CD4-positive, alpha-beta T cell treated with Interleukin-1 beta for 1 hour (primary cell): ENCODE measurements at regions not wholly inside any gene's neighbourhood (a gene's known extent, or its start where the extent isn't known, plus 50 kb on each side); places are given as distances from the start of the nearest gene placed in this dataset.

Experiments used
- DNase-seq, 2 donors: peaks; one replicate each; pipeline ENCODE4 v3.0.0-alpha.2; 2020 to 2022

DNA sequence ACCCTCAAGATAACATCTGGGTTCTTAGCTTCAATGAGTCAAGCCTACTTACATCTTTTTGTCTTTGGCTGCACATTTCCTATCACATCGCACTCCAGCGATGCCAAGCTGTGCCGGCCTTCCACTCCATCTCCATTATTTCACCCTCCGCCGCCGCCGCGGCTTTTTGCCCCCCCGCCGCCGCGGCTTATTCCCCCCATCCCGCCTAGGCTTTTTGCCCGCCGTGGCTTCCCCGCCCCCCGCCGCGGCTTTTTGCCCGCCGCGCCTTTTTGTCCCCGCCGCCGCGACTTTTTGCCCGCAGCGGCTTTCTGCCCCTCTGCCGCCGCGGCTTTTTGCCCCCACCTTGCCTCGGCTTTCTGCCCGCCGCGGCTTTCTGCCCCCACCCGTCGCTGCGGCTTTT lies 50.8 kb downstream of the PPIAL4E start:
- DNase-seq = peak in 1 of 2 donors; percentile 8
